M059J (cell line): ENCODE measurements at regions not wholly inside any gene's neighbourhood (a gene's known extent, or its start where the extent isn't known, plus 50 kb on each side); places are given as distances from the start of the nearest gene placed in this dataset.
"Not testable (repeated sequence)": the region's sequence is repeated elsewhere in the genome, so short reads cannot be mapped to it uniquely, and the experiment has no call there.

Experiments used
- DNase-seq: peaks from one replicate; pipeline ENCODE4 v3.0.0-alpha.2; 2012; ENCODE audit warnings: low read depth

DNA sequence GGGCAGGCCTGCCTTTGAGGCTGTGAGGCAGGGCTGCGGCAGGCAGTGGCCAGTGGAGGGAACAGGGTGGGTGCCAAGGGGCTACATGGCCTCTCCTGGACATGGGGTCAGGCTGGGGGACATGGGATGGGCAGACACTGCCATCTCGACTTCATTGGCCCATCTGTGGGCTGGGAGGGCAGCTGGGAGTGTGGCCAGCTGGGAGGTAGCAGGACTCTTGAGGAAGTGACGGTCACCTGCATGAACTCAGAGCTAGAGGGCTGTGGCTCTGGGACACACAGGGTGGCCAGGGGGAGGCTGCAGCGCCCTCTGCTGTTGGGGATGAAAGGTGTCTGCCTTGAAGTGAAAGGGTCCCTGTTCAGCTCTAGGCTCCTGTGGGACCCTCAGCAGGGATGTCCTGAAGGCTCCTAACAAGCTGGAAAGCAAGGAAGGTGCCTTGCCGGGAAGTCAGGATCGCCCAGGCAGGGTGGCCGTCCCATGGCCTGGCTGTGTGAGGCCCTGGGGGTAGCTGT, 244.0 kb downstream of the ANKRD30B start:
- not testable (repeated sequence) for DNase-seq

- not testable (repeated sequence) for DNase-seq
Measured at GRCh38 chr18:14992758-14993157, 244.8 kb downstream of the ANKRD30B start.

GRCh38 chr18:14995023-14995422, 247.1 kb downstream of the ANKRD30B start:
- not testable (repeated sequence) for DNase-seq

DNA sequence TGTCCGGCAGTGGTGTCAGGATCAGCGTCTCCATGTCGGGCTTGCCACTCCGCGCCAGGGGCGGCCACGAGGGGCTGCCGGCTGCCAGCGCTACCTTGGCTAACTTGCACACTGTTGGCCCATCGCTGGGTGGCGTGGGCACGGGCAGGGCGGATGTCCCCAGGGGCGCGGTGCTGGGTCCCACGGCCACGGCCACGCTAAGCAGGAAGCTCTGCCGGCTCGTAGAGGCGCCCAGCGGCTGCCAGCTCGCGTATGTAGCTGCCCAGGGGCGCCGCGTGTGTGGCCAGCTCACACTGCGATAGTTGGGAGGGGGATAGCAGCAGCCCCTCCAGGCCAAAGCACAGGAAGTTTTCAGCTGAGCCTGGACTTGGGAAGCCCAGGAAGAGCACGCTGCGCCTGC, 249.4 kb downstream of the ANKRD30B start:
- DNase-seq = no peak

DNA sequence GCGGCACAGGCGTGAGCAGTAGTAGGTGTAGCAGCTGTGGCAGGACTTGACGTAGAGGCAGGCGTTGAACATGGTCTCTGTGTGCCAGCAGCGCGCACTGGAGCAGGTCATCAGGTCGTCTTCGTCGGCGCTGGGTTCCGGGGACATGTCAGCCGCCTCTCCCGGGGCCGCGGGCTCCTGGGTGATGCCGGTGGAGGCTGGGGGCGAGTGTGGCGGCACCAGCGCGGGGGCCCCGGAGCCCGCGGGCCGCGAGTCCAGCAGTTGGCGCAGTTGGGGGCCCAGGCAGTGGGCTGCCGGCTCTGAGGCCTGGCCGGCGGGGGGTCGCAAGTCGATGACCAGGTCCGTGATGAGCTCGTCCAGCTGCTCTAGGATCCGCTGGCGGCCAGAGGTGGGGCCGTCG, 249.9 kb downstream of the ANKRD30B start:
- DNase-seq = not testable (repeated sequence)

DNA sequence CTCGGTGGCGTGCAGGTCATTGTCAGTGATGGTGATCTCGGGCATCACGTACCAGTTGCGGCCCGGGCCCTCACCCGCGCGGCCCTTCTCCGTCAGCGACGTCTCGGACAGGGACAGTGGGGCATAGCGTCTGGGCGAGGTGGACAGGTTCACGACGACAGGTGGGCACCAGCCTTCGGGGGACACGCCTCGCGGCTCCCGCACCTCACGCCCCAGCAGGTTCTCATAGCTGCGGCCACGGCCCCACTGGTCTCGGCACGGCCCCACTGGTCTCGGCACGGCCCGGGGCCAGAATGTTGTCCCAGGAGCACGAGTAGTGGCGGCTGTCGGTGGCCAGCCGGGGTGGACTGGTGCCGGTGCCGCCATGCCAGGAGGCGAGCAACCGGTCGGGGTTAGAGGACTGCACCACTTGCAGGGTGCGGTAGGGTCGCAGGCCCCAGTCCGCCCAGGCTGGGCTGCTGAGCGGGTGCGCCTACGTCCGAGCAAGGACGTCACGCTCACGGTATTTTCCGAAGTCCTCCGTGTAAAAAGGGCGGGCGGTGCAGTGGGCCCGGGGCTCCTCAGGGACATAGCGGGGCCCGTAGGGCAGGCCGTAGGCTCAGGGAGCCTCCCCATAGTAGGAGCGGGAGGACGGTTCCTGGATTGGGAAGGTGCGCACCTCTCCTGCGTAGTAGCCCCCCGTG, 250.5 kb downstream of the ANKRD30B start:
- DNase-seq = not testable (repeated sequence)

DNA sequence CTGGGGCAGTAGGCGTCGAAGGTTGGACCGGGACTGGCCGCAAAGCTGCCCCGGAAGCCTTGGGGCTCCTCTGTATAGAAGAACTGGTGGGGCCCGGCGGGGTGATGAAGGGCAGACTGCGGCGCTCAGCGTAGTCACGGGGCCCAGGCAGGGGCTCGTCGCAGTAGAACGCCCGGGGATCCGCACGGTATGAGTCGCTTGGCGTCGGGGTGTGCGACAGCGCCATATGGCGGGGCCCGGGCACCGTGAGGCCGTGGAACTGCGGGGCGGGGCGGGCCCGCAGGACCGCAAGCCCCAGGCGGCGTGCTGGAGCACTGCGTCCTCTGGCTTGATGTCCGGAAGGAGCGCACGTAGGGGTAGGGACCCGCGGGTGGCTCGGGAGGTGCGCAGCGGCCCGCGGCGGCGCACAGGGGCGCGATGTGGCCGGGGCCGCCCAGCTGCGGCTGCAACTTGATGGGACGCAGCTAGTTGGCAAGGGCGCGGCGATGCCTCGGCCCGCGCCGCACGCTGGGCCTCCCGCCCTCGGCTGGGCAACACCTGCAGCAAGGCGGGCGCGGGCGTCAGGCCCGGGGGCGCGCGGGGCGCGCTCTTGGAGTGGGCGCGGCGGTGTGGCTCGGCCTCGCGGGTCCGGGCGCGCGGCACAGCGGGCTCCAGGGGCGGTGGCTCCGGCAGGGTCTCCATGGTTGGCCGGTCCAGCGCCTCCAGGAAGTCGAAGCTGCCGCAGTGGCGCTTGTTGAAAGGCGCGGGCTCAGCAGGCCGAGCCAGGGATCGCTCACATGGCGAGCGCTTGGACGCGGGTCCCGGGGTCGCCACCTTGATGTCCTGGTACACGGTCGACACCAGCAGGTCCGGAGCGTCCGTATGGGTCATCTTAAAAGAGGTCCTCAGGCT, 251.4 kb downstream of the ANKRD30B start:
- DNase-seq = no peak

GRCh38 chr18:15000119-15001037, 252.4 kb downstream of the ANKRD30B start:
- DNase-seq = not testable (repeated sequence)

GRCh38 chr18:15001038-15001794, 253.2 kb downstream of the ANKRD30B start:
- DNase-seq = not testable (repeated sequence)

DNA sequence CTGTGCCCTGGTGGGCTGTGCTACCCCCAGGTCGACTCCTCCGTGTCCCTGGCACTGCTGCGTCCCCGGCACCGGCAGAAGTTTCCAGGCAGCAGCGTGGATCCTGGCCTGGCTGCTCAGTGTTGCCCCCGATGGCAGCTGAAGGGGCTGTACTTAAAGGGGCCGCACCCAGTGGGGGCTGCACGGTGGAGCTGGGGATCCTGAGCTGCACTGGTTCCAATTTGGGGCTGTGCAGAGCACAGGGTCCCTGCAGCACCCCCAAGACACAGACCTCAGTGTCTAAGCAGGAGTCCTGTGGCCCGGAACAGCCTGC, 253.8 kb downstream of the ANKRD30B start:
- DNase-seq = not testable (repeated sequence)

DNA sequence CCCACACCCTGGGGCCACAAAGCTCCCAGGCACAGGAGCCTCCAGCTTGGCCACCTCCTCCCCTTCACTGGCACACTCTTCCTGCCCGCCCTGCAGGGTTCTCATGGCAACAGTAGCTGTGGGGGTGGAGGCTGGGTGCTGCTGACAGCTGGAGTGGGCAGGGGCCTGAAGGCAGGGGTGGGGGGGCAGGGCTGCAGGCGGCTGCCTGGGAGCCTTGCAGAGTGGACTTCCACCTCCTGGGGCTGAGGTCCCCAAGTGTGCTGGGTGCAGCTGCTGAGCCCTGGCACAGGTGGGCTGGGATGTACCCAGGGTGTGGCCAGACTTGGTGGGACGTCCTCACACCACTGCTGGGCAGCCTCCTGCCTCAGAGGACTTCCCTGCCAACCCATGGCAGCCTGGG, 254.8 kb downstream of the ANKRD30B start:
- not testable (repeated sequence) for DNase-seq

- DNase-seq = not testable (repeated sequence)
Measured at GRCh38 chr18:15003231-15003630, 255.3 kb downstream of the ANKRD30B start.

GRCh38 chr18:15003636-15004269, 255.8 kb downstream of the ANKRD30B start:
- DNase-seq = not testable (repeated sequence)

DNA sequence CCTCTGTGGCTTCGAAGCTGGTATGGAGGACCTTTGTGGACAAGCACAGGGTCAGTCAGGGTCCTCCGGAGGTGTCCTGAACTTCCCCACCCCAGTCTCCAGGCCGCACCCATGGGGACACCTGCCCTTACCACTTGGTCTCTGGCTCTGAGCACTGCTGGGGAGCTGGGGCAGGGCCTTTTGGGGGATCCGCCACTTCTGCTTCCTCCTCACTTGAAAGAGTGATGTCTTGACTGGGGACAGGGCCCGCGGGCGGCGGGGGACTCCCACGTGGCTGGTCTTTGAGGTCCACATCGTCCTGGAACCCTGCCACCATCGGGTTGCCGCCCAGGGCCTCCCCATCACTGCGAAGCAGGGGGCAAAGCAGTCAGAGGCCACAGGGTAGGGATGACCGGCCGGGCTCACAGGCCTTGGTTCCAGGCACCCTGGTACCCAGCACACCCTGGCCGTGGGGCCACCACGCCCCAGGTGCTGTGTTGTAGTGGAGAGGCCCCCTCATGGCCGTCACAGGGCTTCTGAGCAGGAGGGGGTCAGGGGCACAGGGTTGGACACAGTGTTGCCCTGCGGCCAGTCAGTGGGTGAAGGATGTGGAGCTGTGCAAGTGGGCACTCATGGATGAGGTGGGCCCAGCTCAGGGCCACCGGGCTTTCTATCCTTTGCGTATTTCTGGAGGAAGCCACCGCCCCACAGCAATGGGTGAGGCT, 256.4 kb downstream of the ANKRD30B start:
- not testable (repeated sequence) for DNase-seq

GRCh38 chr18:15005313-15006130, 257.6 kb downstream of the ANKRD30B start:
- DNase-seq = no peak

GRCh38 chr18:15006616-15007015, 258.6 kb downstream of the ANKRD30B start:
- not testable (repeated sequence) for DNase-seq

DNA sequence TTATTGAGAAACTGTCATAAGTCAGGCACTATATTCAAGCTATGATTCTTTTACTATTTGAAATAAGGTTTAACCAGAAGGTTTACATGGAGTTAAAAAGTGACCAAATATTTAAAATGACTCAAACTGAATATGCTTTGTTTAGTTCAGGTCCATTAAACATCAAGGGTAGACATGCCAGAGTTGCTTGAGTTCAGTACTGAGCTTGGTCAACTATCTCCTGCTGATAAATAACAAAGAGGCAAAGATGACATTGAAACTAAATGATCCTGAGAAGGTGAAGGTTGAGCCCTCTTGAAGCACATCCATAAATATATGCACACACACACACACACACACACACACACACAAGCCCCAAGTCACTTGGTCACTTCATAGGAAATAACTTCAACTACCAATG, 278.1 kb downstream of the ANKRD30B start:
- not testable (repeated sequence) for DNase-seq

GRCh38 chr18:15028037-15028436, 280.1 kb downstream of the ANKRD30B start:
- DNase-seq = not testable (repeated sequence)
